Neural crest cell (in vitro differentiated cells): ENCODE measurements at regions not wholly inside any gene's neighbourhood (a gene's known extent, or its start where the extent isn't known, plus 50 kb on each side); places are given as distances from the start of the nearest gene placed in this dataset.
"Not testable (repeated sequence)": the region's sequence is repeated elsewhere in the genome, so short reads cannot be mapped to it uniquely, and the experiment has no call there.

Experiments used
- DNase-seq: peaks from one replicate; pipeline ENCODE4 v3.0.0; 2021; ENCODE audit warnings: low read depth, mixed read lengths, low spot score
- H3K27ac Mint-ChIP-seq: one replicate; pipeline ENCODE4 v1.8.0; 2021; ENCODE audit warnings: mild to moderate bottlenecking, mixed read lengths; ENCODE audit not compliant: unreplicated experiment
- H3K27me3 Mint-ChIP-seq: 2 replicates; pipeline ENCODE4 v1.8.0; 2021; ENCODE audit warnings: low read depth, mild to moderate bottlenecking, mixed read lengths
- H3K36me3 Mint-ChIP-seq: 2 replicates; pipeline ENCODE4 v1.8.0; 2021; ENCODE audit warnings: low read depth, mild to moderate bottlenecking, mixed read lengths
- H3K4me1 Mint-ChIP-seq: 2 replicates; pipeline ENCODE4 v1.8.0; 2021; ENCODE audit warnings: mixed read lengths
- H3K4me3 Mint-ChIP-seq: one replicate; pipeline ENCODE4 v1.8.0; 2021; ENCODE audit warnings: mild to moderate bottlenecking, mixed read lengths
- H3K9me3 Mint-ChIP-seq: 2 replicates; pipeline ENCODE4 v1.8.0; 2021; ENCODE audit warnings: mixed read lengths
- TF ChIP-seq, protein P1 (sequence below): fragments of 200-600 bp; sonication (generic); conservative IDR thresholded peaks from 2 replicates; pipeline ENCODE4 v1.5.0; 2021; ENCODE audit warnings: antibody characterized with exemption, mild to moderate bottlenecking

DNA sequence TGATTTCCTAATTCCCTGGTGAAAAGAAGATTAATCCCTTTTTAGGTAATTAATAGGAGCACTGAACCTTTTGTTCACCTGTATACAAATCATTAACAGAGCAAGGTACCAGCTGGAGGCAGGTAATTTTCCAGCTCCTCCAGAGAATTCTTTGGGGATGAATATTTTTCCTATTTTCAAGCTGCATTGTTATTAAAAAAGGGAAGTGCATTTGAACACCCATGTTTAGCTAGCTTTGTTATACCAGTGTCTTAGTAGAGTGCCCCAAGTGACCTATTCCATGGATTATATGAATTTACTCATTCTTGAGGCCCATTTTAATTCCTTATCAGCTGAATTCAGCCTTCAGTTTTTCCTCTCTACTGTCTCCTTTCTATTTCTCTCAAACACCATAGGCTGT, 73.2 kb upstream of the GOT2 start:
- DNase-seq: no peak
- TF ChIP-seq, protein P1, sequence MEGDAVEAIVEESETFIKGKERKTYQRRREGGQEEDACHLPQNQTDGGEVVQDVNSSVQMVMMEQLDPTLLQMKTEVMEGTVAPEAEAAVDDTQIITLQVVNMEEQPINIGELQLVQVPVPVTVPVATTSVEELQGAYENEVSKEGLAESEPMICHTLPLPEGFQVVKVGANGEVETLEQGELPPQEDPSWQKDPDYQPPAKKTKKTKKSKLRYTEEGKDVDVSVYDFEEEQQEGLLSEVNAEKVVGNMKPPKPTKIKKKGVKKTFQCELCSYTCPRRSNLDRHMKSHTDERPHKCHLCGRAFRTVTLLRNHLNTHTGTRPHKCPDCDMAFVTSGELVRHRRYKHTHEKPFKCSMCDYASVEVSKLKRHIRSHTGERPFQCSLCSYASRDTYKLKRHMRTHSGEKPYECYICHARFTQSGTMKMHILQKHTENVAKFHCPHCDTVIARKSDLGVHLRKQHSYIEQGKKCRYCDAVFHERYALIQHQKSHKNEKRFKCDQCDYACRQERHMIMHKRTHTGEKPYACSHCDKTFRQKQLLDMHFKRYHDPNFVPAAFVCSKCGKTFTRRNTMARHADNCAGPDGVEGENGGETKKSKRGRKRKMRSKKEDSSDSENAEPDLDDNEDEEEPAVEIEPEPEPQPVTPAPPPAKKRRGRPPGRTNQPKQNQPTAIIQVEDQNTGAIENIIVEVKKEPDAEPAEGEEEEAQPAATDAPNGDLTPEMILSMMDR: no peak
- Mint-ChIP-seq H3K36me3 (no peaks in the 10 kb centered on the region), H3K9me3 (peaks cover 4% of the 10 kb centered on the region), H3K4me1 (no peaks in the 10 kb centered on the region), H3K4me3 (no peak overlapping the region), H3K27me3 (peaks cover 3% of the 10 kb centered on the region), H3K27ac (no peak overlapping the region)

DNA sequence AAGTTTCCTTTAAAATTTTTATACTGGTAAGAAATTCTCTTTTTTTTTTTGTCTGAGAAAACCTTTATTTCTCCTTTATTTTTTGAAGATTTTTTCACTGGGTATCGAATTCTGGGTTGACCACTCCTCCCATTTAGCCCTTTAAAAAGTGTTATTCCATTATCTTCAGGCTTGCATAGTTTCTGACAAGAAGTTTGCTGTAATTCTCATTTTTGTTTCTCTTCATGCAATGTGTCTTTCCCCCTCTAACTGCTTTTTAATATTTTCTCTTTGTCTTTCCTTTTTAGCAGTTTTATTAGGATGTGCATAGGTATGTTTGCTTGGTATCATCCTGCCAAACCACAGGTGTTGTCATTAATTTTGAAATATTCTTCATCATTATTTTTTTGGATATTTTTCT, 67.7 kb upstream of the GOT2 start:
- Mint-ChIP-seq H3K27ac (no peak overlapping the region), H3K27me3 (no peaks in the 10 kb centered on the region), H3K4me1 (no peaks in the 10 kb centered on the region), H3K36me3 (peaks cover 4% of the 10 kb centered on the region), H3K9me3 (peaks cover 11% of the 10 kb centered on the region), H3K4me3 (no peak overlapping the region)
- TF ChIP-seq, protein P1: no peak
- DNase-seq: no peak

DNA sequence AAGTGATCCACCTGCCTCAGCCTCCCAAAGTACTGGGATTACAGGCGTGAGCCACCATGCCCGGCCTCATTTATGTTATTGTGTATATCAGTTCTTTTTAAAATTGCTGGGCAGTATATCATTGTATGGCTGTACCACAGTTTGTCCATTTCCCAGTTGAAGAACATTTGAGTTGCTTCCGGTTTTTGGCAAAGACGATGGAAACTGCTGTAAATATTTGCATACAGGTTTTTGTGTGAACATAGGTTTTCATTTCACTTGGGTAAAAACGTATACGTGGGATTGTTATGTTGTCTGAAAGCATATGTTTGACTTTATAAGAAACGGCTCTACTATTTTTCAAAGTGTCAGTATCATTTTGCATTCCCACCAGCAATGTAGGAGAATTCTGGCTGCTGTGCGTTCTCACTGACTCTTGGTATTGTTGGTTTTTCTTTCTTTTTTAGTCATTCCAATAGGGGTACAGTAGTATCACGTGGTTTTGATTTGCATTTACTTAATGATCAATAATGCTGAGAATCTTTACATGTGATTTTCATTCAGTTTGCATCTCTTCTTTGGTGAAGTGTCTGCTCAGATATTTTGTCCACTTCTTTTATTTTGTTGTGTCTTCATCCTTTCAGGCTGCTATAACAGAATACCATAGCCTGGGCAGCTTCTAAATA, 63.2 kb upstream of the GOT2 start:
- Mint-ChIP-seq H3K4me3 (no peak overlapping the region), H3K4me1 (peaks cover 2% of the 10 kb centered on the region), H3K27me3 (no peaks in the 10 kb centered on the region), H3K9me3 (peaks cover 11% of the 10 kb centered on the region), H3K27ac (no peak overlapping the region), H3K36me3 (peaks cover 4% of the 10 kb centered on the region)
- no peak for DNase-seq
- TF ChIP-seq, protein P1: no peak

DNA sequence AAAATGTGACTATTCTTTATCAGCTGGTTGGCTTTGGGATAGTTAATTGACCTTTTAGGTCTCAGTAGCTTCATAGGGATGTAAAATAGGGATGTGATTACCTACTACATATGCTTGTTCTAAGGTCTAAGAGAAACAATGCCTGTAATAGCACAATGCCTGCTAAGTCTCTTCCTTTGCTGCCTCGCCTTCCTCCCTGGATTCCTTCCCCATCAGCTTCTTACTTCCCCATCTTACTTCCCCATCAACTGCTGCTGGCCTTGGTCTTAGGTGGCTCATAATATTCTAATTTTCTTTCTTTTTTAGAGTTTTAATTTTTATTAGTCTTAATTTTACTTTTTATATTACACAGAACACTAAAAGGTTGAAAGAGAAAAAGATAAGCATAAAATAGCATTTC, 59.2 kb upstream of the GOT2 start:
- no peak overlapping the region for H3K4me3 Mint-ChIP-seq
- no peak overlapping the region for H3K27ac Mint-ChIP-seq
- TF ChIP-seq, protein P1: no peak
- no peaks in the 10 kb centered on the region for H3K27me3 Mint-ChIP-seq
- peaks cover 5% of the 10 kb centered on the region for H3K4me1 Mint-ChIP-seq
- no peaks in the 10 kb centered on the region for H3K36me3 Mint-ChIP-seq
- H3K9me3 Mint-ChIP-seq: peaks cover 3% of the 10 kb centered on the region
- DNase-seq: no peak

DNA sequence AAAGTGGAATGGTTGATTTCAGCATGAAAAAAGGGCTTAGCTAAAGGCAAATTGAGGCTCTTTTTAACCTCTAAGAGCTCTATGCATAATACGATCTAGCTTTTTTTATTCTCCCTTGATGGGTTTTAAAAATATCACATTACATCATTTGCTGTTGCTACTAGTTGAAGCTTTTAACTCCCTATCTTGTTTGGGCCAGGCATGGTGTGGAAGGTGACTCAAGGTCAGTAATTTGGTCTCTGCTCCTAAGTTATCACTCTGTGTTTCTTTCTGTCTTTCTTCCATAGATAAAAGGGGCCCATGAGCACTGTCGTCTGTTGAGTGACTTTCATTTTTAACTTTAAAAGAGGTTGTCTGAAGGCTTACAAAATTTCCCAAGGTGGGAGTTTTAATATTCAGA, 58.1 kb upstream of the GOT2 start:
- no peak for DNase-seq
- peaks cover 3% of the 10 kb centered on the region for H3K9me3 Mint-ChIP-seq
- peaks cover 5% of the 10 kb centered on the region for H3K4me1 Mint-ChIP-seq
- no peak overlapping the region for H3K4me3 Mint-ChIP-seq
- no peaks in the 10 kb centered on the region for H3K27me3 Mint-ChIP-seq
- H3K36me3 Mint-ChIP-seq: no peaks in the 10 kb centered on the region
- TF ChIP-seq, protein P1: no peak
- H3K27ac Mint-ChIP-seq: no peak overlapping the region

DNA sequence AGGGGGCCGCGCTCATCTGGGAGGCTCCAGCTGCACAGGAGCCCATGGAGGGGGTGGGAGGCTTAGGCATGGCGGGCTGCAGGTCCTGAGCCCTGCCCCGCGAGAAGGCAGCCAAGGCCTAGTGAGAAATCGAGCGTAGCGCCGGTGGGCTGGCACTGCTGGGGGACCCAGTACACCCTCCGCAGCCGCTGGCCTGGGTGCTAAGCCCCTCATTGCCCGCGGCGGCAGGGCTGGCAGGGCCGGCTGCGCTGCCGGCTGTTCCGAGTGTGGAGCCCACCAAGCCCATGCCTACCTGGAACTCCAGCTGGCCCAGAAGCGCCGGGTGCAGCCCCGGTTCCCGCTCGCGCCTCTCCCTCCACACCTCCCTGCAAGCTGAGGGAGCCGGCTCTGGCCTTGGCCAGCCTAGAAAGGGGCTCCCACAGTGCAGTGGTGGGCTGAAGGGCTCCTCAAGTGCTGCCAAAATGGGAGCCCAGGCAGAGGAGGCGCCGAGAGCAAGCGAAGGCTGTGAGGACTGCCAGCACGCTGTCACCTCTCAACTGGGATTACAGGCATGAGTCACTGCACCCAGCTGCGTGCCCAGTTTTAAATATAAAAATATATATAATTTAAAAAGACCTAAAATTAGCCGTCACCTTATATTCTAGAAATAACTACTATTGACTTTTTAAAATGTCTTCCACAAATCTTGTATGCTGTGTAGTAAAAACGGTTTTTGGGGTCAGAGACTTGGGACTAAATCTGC, 56.9 kb upstream of the GOT2 start:
- not testable (repeated sequence) for H3K36me3 Mint-ChIP-seq, H3K27me3 Mint-ChIP-seq, H3K9me3 Mint-ChIP-seq, H3K4me3 Mint-ChIP-seq, H3K4me1 Mint-ChIP-seq, DNase-seq, H3K27ac Mint-ChIP-seq
